ENCODE measurements at regions not wholly inside any gene's neighbourhood (a gene's known extent, or its start where the extent isn't known, plus 50 kb on each side); places are given as distances from the start of the nearest gene placed in this dataset.

- whole genome bisulfite sequencing, 2 donors, result 3 to 15% methylated on average over 2 of the region's 2 CpGs
- TF ChIP-seq CTCF (IDR thresholded peaks at IDR 0.05) (no peak), POLR2A (IDR thresholded peaks at IDR 0.05) (no peak)
- intact Hi-C loops (cut with DNase I), result no loop called here
- Histone ChIP-seq H3K36me3 (no peaks in the 10 kb centered on the region), H3K4me1 (peaks cover 6 to 7% of the 10 kb centered on the region in 2 donors), H3K4me3 (replicated peaks in 1 of 3) (no peak overlapping the region), H3K27ac (no peak overlapping the region), H3K9me3 (no peaks in the 10 kb centered on the region), H3K27me3 (no peaks in the 10 kb centered on the region)
- DNase-seq, result peak; percentile 68 to 69
Measured at GRCh38 chr4:17385403-17385802, 126.5 kb downstream of the QDPR start.

GRCh38 chr4:17380347-17380746 is 131.5 kb downstream of the QDPR start:
- no peak for TF ChIP-seq POLR2A (IDR thresholded peaks at IDR 0.05)
- no peak for TF ChIP-seq CTCF (IDR thresholded peaks at IDR 0.05)
- intact Hi-C loops (cut with DNase I), result no loop called here
- WGBS, 2 donors, result 84 to 88% methylated on average over 2 of the region's 2 CpGs

GRCh38 chr4:17376205-17376604 is 135.7 kb downstream of the QDPR start:
- Histone ChIP-seq H3K36me3 (no peaks in the 10 kb centered on the region), H3K4me1 (peaks cover 0 to 8% of the 10 kb centered on the region in 2 donors), H3K9me3 (no peaks in the 10 kb centered on the region), H3K4me3 (replicated peaks in 1 of 3) (no peak overlapping the region), H3K27ac (no peak overlapping the region), H3K27me3 (no peaks in the 10 kb centered on the region)
- no peak for TF ChIP-seq POLR2A (IDR thresholded peaks at IDR 0.05)
- TF ChIP-seq CTCF (IDR thresholded peaks at IDR 0.05), result no peak
- no peak for DNase-seq
- intact Hi-C loops (cut with DNase I), result no loop called here
- WGBS, 2 donors, result 18 to 40% methylated on average over 2 of the region's 2 CpGs

More at GRCh38 chr4:17380347-17380746, 131.5 kb downstream of the QDPR start:
- DNase-seq, result no peak
- Histone ChIP-seq H3K27me3 (no peaks in the 10 kb centered on the region), H3K36me3 (no peaks in the 10 kb centered on the region), H3K27ac (no peak overlapping the region), H3K4me1 (peaks cover 5 to 8% of the 10 kb centered on the region in 2 donors), H3K4me3 (replicated peaks in 1 of 3) (no peak overlapping the region), H3K9me3 (no peaks in the 10 kb centered on the region)

GRCh38 chr4:17373666-17374065 is 138.2 kb downstream of the QDPR start:
- intact Hi-C loops (cut with DNase I), result no loop called here
- DNase-seq, result no peak
- 86 to 89% methylated on average over 2 of the region's 2 CpGs for whole genome bisulfite sequencing, 2 donors

GRCh38 chr4:17370818-17371217 is 141.1 kb downstream of the QDPR start:
- Histone ChIP-seq H3K27me3 (no peaks in the 10 kb centered on the region), H3K4me1 (no peaks in the 10 kb centered on the region), H3K27ac (no peak overlapping the region), H3K4me3 (replicated peaks in 1 of 3) (no peak overlapping the region), H3K36me3 (no peaks in the 10 kb centered on the region), H3K9me3 (no peaks in the 10 kb centered on the region)
- 81% methylated on average over 2 of the region's 2 CpGs for WGBS, 2 donors
- intact Hi-C loops (cut with DNase I), result no loop called here
- TF ChIP-seq CTCF (IDR thresholded peaks at IDR 0.05) (no peak), POLR2A (IDR thresholded peaks at IDR 0.05) (no peak)
- DNase-seq, result no peak

More at GRCh38 chr4:17373666-17374065, 138.2 kb downstream of the QDPR start:
- TF ChIP-seq CTCF (IDR thresholded peaks at IDR 0.05) (no peak), POLR2A (IDR thresholded peaks at IDR 0.05) (no peak)
- Histone ChIP-seq H3K4me1 (peaks cover 0 to 8% of the 10 kb centered on the region in 2 donors), H3K36me3 (no peaks in the 10 kb centered on the region), H3K4me3 (replicated peaks in 1 of 3) (no peak overlapping the region), H3K27me3 (no peaks in the 10 kb centered on the region), H3K9me3 (no peaks in the 10 kb centered on the region), H3K27ac (no peak overlapping the region)
